COLO668 (cell line): ENCODE measurements at regions not wholly inside any gene's neighbourhood (a gene's known extent, or its start where the extent isn't known, plus 50 kb on each side); places are given as distances from the start of the nearest gene placed in this dataset.

Experiments
- DNase-seq: peaks from one replicate; lab custom pipeline; 2025; ENCODE audit not compliant: unreplicated experiment; lab: John Stamatoyannopoulos, UW

- DNase-seq = no peak
These were observed 387.8 kb downstream of the DCAF12L2 start for GRCh38 chrX:125778261-125778660.

- DNase-seq = no peak
These were observed 383.9 kb downstream of the DCAF12L2 start for GRCh38 chrX:125782184-125782583.

- no peak for DNase-seq
These were observed 379.8 kb downstream of the DCAF12L2 start for GRCh38 chrX:125786316-125786715.

DNA sequence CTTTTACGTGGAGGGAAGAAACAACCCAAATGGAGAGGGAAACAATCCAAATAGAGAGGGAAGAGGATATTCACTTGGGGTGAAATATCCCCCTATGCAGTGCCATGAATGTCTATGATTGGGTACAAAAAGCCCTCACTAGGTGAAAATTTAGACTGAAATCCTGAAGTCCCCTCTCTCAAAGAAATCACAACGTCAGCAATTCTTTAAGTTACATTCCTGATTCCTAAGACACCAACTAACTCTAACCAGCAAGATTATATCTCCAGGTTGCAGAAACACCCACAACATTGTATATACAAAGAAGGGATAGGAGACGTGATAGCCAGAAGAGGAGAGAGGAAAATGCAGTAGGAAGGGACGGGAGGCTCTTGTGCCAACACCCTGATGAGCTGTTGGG, 374.3 kb downstream of the DCAF12L2 start:
- no peak for DNase-seq

DNA sequence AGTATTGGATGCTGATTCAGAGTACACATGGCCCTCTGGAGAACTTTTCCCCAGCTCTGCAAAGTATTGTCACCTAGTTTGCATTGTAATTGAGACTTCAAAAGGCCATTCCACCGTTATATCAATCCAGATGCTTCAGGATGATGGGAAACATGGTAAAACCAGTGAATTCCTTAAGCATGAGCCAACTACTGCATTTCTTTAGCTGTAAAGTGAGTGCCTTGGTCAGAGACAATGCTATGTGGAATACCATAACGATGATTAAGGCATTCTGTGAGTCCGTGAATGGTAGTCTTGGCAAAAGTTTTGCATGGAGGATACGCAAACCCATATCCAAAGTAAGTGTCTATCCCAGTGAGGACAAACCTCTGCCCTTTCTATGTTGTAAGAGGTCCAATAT, 355.2 kb downstream of the DCAF12L2 start:
- DNase-seq = no peak

DNA sequence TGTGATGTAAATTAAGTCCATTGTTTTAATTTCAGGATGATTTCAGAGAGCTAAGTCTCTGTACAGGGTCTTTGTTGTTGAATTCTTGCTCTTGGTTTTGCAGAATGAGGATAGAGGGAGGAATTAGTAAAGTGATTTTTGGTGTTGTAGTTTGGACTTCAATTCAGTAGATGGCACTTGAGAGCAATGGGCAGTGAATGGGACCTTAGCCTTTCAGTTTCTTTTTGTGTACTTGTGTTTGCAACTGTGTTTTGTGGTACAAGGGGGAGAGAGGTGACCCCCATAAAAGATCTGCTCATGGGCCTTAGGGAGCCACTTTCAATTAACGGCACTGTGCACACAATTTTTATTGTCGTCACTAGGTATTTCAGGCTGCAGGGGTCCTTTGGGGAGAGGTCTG, 340.0 kb downstream of the DCAF12L2 start:
- no peak for DNase-seq

DNA sequence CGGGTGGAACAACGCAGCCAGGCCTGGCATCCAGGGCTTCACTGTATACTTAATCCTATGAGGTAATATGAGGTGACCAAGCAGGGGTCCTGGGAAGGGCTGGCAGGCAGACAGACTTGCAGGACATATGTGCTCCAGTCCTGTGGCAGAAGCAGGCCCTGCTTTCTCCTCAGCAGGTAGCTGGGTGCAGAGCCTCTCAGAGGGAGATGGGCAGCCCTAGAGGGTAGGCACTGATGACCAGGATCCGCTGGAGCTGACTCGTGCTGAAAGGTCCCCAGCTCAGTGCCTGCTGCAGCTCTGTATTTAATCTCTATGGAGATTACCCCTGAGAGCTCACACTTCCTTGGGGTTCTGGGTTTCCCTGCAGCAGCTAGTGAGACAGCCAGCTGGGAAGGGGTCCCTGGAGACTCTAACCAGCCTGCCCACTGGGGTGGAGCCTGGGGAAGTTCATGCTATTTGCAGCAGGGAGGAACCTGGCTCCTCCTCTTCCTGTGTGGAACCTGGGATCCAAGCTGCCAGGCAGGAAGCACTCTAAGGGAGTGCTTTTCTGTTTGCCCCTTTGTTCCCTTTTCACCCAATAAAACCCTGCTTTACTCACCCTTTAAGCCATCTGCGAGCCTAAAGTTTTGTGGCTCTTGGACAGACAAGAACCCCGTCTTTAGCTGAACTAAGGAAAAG, 339.2 kb downstream of the DCAF12L2 start:
- DNase-seq = no peak

DNA sequence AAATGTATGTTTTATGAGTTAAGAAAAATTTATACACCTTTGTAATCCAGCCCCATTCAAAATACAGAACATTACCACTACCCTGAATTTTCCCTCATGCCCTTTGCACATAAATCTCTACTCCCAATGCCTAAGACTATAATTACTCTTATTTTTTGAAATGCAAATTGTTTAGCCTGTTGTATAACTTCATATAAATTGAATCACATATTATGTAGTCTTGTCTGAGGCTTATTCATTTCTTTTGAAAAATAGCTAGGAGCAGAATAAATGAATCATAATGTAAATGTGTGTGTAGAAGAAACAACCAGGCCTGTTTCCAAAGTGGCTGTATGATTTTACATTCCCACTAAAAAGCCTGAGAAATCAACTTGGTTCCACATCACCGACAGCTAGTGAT, 319.8 kb downstream of the DCAF12L2 start:
- DNase-seq = no peak

GRCh38 chrX:125850693-125851092, 315.4 kb downstream of the DCAF12L2 start:
- DNase-seq = no peak

GRCh38 chrX:125883169-125883568, 282.9 kb downstream of the DCAF12L2 start:
- DNase-seq = no peak

- no peak for DNase-seq
These were observed 271.1 kb downstream of the DCAF12L2 start for GRCh38 chrX:125894947-125895346.

GRCh38 chrX:125895518-125895917, 270.6 kb downstream of the DCAF12L2 start:
- no peak for DNase-seq

DNA sequence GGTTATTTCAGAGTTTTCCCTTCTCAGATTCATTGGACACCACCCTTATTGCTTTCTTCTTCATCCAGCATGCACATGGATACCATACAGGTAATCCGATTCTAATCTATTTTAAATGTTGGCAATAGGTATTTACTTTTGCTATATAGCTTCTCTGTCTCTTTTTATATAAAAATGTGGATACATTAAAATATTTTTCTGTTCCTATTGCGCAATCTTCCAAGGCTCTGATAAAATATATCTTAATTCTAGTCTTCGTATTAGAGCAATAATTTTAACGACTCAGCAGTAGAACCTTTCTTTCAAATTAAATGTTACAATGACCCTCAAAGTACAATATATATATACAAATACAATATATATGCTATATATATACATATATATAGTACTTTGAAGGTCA, 239.8 kb downstream of the DCAF12L2 start:
- no peak for DNase-seq

DNA sequence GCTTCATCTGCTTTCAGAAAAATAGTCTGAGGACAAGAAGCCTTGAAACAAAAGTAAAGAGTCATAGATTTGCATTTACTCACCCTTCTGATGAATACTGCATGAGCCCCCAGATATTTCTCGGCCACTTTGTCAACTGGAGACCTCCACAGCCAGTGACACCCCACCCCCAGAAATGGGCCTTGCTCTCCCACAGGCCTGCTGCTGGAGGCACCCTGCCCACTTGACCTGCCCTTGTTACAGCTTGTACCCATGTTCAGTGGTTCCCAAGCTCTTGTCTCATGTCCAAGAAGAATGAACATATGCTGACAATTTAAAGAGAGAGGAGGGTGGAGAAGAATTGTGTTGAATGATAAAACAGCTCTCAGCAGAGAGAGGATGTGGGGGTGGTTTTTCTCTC, 225.1 kb downstream of the DCAF12L2 start:
- DNase-seq = no peak

GRCh38 chrX:125947501-125947900, 218.6 kb downstream of the DCAF12L2 start:
- DNase-seq = no peak

DNA sequence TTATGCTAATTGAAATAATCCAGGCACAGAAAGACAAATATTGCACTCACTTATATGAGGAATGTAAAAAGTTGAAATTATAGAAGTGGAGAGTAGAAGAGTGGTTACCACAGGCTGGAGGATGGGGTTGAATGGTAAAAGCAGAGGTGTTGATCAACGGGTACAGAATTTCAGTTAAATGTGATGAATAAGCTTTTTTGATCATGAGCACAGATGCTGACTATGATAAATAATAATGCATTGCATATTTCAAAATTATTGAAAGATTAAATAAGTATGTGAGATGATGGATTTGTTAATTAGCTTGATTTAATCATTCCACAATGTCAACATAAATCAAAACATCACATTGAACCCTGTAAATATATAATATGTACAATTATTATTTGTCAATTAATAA, 213.1 kb downstream of the DCAF12L2 start:
- DNase-seq = no peak

DNA sequence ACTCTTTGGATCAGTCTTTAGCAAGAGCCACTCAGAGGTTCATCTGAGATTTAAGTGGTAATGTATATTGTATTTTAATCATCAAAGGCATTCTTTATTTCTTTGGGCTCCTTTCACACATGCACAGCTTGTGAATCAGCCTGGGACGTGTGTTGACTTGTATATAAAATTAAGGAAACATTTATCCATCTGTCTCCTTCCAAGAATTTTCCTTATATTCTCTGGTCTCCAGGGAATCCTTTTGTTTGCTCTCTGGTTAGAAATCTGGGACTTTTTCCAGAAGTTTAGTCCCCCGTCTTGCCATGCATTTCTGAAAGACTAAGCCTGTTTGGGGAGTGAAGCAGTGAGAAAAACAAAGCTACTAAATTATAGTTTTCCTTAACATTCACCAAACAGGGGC, 212.3 kb downstream of the DCAF12L2 start:
- DNase-seq = no peak

- DNase-seq = no peak
These were observed 211.9 kb downstream of the DCAF12L2 start for GRCh38 chrX:125954236-125954635.

DNA sequence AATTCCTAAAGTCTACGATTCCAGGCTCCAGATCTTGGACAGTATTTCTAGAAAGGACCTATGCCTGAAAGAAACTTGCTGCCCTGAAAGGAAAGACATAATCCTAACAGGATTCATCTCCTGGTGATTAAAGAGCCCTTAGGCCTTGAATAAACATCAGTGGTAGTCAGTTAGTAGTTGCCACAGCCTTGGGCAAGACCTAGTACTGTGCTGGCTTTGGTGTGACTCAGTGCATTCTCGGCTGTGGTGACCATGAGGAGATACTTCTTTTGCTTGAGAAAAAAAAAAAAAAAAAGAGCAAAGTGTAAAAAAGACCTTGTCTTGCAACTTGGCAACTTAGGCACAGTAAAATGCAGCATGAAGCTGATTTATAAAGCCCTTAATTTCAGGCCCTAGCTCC, 188.2 kb downstream of the DCAF12L2 start:
- no peak for DNase-seq

GRCh38 chrX:125998432-125998831, 167.7 kb downstream of the DCAF12L2 start:
- DNase-seq = no peak

- DNase-seq = no peak
These were observed 138.9 kb downstream of the DCAF12L2 start for GRCh38 chrX:126027229-126027628.

GRCh38 chrX:126030021-126030420, 136.1 kb downstream of the DCAF12L2 start:
- DNase-seq = no peak

GRCh38 chrX:126063984-126064383, 102.1 kb downstream of the DCAF12L2 start:
- no peak for DNase-seq
